ENCODE measurements at regions not wholly inside any gene's neighbourhood (a gene's known extent, or its start where the extent isn't known, plus 50 kb on each side); places are given as distances from the start of the nearest gene placed in this dataset.

GRCh38 chr7:26459540-26460193, 168.0 kb downstream of the SNX10 start:
- no peak for DNase-seq

GRCh38 chr7:26460351-26461085, 168.9 kb downstream of the SNX10 start:
- DNase-seq: no peak

GRCh38 chr7:26461518-26461917, 169.9 kb downstream of the SNX10 start:
- DNase-seq: no peak

- no peak for DNase-seq
Measured at GRCh38 chr7:26466007-26466406, 174.3 kb downstream of the SNX10 start.

- no peak for DNase-seq
Measured at GRCh38 chr7:26467104-26467503, 175.4 kb downstream of the SNX10 start.

- DNase-seq: no peak
Measured at GRCh38 chr7:26467541-26467940, 175.9 kb downstream of the SNX10 start.

GRCh38 chr7:26468625-26469024, 177.0 kb downstream of the SNX10 start:
- no peak for DNase-seq

GRCh38 chr7:26469188-26469587, 177.5 kb downstream of the SNX10 start:
- no peak for DNase-seq

GRCh38 chr7:26470691-26471090, 179.0 kb downstream of the SNX10 start:
- DNase-seq: no peak

GRCh38 chr7:26471306-26472075, 179.8 kb downstream of the SNX10 start:
- no peak for DNase-seq

GRCh38 chr7:26472971-26473370, 181.3 kb downstream of the SNX10 start:
- DNase-seq: no peak

- no peak for DNase-seq
Measured at GRCh38 chr7:26476271-26476670, 184.6 kb downstream of the SNX10 start.

GRCh38 chr7:26477381-26477990, 185.8 kb downstream of the SNX10 start:
- DNase-seq: no peak

GRCh38 chr7:26478550-26478949, 186.9 kb downstream of the SNX10 start:
- DNase-seq: no peak

- no peak for DNase-seq
Measured at GRCh38 chr7:26479581-26479980, 187.9 kb downstream of the SNX10 start.

GRCh38 chr7:26480156-26480555, 188.5 kb downstream of the SNX10 start:
- DNase-seq: no peak

- no peak for DNase-seq
Measured at GRCh38 chr7:26482927-26483326, 191.3 kb downstream of the SNX10 start.

- DNase-seq: no peak
Measured at GRCh38 chr7:26483843-26484242, 192.2 kb downstream of the SNX10 start.

- DNase-seq: no peak
Measured at GRCh38 chr7:26485367-26485934, 193.8 kb downstream of the SNX10 start.

GRCh38 chr7:26486153-26486552, 194.5 kb downstream of the SNX10 start:
- DNase-seq: no peak

- DNase-seq: no peak
Measured at GRCh38 chr7:26487780-26488515, 196.3 kb downstream of the SNX10 start.

- DNase-seq: no peak
Measured at GRCh38 chr7:26489391-26489790, 197.7 kb downstream of the SNX10 start.
